Stimulated activated naive CD8-positive, alpha-beta T cell treated with anti-CD3 and anti-CD28 coated beads, Interleukin-15, Interleukin-2, amounts not matched to agents 100 U/mL and 50 U/mL, for 24 hours (primary cell): ENCODE measurements at regions not wholly inside any gene's neighbourhood (a gene's known extent, or its start where the extent isn't known, plus 50 kb on each side); places are given as distances from the start of the nearest gene placed in this dataset.

Source experiments
- ATAC-seq: fragments of 150-1000 bp; cut with Tn5 transposase; one replicate; pipeline ENCODE4 v1.10.0; 2021
- DNase-seq: peaks from one replicate; pipeline ENCODE4 v3.0.0; 2021

- DNase-seq (no peak), ATAC-seq (no peak)
Measured at GRCh38 chr9:113785334-113785733, 90.8 kb upstream of the ZNF618 start.

DNA sequence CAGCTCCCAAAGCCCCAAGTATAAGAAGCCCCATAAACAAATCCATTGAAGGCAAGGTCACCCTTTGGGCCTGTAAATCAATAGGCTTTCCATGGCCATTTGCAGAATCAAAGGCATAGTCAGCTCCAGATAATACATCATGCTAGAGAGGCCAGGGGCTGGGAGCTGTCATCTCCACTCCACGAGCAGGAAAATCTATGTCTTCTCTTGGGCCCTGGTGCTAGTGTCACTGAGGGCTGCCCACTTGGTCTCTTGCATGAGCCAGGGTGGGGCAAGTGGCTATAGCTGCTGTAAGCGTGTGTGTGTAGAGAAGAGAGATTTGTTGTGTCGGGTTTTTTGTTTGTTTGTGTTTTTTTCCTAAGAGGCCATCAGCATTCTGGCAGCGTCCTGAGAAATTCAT, 90.0 kb upstream of the ZNF618 start:
- DNase-seq, result no peak
- no peak for ATAC-seq

GRCh38 chr9:113787871-113788270, 88.2 kb upstream of the ZNF618 start:
- ATAC-seq, result no peak

GRCh38 chr9:113788616-113789330, 87.3 kb upstream of the ZNF618 start:
- ATAC-seq (no peak), DNase-seq (no peak)

More at GRCh38 chr9:113787871-113788270, 88.2 kb upstream of the ZNF618 start:
- DNase-seq, result no peak

GRCh38 chr9:113790093-113790492, 86.0 kb upstream of the ZNF618 start:
- ATAC-seq (no peak), DNase-seq (no peak)

- no peak for ATAC-seq
- DNase-seq, result no peak
Measured at GRCh38 chr9:113793558-113793957, 82.6 kb upstream of the ZNF618 start.

DNA sequence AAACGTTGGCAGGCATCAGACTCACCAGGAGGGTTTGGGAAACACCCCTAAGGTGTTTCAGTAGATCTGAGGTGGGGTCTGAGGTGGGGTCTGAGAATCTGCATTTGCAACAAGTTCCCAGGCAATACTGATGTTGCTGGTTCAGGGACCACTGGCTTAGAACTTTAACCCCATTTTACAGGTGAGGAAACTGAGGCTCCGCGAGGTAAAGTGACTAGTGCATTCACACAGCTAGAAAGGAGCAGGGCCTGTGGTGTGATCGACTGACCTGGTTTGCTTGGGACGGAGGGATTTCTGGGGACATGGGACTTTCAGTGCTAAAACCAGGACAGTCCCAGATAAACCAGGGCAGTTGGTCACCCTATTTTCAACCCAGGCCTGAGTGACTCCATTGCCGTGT, 81.4 kb upstream of the ZNF618 start:
- no peak for DNase-seq
- ATAC-seq, result no peak

- DNase-seq, result no peak
- ATAC-seq, result no peak
Measured at GRCh38 chr9:113795811-113796392, 80.2 kb upstream of the ZNF618 start.

DNA sequence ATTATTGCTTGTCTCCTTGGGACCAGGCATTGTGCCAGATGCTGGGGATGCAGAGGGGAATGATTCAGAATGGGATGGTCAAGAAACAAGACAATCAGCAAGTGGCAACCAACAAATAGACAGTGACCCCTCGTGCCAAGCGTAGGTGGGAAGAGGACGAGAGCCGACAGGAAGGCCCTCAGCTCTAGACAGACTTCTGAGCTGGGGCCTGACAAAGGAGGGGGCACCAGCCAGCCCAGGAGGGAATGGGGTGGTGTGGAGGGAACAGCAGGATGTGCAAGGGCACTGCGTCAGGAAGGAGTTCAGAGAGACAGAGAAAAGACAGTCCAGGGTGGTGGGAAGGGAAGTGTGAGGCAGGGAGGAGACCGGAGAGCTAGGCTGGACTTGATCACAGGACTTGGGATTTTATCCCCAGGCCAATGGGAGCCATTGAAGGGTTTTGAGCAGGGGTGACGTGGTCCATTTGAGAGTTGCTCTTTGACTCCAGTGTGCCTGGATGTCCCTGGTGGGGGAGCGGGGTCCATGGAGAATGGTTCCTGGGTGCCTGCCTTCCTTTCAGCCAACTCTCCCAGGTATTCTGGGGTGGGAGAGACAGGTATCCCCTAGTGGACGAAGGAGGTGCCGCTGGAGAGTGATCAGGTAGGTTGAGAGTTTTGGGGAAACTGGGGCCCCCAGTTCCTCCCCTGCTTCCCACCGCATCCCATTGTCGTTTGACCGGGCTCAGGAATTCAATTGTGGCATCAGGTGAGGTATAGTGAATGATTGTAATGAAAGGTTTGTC, 79.3 kb upstream of the ZNF618 start:
- DNase-seq (no peak), ATAC-seq (no peak)

DNA sequence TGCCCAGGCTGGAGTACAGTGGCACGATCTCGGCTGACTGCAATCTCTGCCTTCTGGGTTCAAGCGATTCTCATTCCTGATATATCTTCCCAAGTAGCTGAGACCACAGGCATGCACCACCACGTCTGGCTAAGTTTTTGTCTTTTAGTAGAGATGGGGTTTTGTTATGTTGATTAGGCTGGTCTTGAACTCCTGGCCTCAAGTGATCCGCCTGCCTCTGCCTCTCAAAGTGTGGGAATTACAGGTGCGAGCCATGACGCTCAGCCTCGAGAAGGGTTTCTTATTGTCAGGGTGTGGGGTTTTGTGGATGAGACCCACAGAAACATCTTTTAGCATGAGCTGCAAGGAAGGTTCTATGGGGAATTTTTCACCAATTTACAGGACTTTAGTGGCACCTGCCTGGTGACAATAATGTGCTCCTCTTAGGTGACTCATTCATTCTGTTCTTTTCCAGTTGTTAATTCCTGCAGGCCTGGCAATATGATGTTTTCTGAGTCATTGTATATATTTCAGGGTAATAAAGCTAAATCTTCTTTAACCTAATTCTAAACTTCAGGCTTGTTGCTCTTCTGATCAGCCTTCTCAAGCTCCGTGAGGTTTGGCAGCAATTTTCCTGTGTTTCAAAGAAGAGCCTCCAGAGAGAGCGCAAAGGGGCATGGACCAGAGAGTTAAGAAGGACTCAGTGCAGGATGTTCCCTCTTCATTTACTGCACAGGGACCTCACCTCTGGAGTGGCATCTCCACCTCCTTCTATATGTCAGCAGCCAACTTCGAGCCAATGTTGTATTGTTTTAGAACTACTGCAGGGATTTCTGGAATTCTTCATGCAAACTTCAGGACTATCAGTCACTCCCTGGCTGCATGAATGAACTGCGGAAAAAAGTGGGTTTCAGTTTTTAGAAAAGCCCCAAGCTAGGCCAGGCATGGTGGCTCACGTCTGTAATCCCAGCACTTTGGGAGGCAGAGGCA, 77.8 kb upstream of the ZNF618 start:
- ATAC-seq, result no peak

DNA sequence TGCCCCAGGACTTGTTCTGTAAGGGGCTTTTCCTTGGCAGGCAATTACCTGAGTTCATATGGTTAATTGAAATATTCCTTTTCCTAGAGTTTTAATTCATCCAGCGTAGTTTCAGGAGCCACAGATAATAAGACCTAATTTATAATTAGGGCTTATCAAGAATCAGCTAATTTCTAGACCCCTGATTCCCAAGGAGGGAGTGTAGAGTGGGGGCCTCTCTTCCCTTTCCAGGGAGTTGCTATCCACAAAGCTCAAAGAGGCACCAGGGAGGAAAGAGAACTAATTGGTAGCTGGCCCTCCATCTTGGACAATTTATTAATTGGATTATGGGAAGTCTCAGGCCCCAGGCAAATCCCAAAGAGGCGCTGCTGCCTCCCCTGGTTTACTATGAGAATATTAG, 75.8 kb upstream of the ZNF618 start:
- no peak for DNase-seq
- no peak for ATAC-seq

More for the DNA sequence above, 77.8 kb upstream of the ZNF618 start:
- no peak for DNase-seq

DNA sequence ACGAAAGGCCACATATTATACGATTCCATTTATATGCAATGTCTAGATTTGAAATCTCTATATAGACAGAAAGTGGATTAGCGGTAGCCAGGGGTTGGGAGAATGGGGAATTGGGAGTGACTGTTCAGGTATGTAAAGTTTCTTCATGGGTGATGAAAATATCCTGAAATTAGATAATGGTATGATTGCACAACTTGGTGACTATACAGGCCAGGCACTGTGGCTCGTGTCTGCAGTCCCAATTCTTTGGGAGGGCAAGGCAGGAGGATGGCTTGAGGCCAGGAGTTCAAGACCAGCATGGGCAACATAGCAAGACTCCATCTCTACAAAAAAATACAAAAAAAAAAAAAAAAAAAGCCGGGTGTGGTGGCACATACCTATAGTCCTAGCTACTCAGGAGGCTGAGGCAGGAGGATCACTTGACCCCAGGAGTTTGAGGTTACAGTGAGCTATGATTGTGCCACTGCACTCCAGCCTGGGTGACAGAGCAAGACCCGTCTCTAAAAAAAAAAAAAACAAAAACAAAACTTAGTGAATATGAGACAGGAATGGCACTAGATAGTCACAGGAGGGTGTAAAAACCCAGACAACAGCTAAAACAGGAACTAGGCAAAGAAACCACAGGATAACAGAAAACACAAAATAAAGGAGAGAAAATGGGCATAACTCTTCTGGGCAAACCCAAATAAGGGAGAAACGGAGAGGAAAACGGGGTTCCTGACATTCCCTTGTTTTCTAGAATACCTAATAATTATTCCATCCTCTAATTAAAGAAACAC, 72.1 kb upstream of the ZNF618 start:
- DNase-seq, result no peak
- no peak for ATAC-seq

DNA sequence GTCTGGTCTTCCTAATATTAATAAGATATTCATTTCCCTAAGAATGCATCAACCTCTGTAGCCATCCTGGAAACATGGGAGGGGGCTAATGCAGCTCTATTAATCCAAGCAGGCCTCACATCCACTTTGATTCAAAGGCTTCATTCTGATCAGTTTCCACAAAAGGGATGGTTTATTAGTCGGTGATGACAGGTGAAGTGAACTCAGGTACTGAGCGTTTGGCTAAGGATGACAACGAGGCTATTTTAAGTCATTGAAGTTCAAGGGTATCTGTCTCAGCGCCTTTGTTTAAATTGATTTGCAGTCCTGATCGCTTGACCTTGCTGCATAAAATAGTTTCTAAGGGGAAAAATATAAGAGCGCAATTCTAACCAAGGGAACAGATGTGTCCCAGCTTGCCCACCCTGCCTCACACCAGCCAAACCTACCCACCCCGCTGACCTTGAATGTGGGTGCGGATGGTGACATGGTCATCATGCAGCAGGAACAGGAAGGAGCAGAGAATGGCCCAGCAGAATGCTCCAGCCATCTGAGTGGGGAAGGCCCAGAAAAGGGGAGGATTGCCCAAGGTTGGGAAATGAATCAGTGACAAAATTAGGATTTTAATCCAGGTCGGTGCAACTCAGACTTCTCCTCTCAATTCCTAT, 70.5 kb upstream of the ZNF618 start:
- ATAC-seq, result no peak
- DNase-seq, result no peak

DNA sequence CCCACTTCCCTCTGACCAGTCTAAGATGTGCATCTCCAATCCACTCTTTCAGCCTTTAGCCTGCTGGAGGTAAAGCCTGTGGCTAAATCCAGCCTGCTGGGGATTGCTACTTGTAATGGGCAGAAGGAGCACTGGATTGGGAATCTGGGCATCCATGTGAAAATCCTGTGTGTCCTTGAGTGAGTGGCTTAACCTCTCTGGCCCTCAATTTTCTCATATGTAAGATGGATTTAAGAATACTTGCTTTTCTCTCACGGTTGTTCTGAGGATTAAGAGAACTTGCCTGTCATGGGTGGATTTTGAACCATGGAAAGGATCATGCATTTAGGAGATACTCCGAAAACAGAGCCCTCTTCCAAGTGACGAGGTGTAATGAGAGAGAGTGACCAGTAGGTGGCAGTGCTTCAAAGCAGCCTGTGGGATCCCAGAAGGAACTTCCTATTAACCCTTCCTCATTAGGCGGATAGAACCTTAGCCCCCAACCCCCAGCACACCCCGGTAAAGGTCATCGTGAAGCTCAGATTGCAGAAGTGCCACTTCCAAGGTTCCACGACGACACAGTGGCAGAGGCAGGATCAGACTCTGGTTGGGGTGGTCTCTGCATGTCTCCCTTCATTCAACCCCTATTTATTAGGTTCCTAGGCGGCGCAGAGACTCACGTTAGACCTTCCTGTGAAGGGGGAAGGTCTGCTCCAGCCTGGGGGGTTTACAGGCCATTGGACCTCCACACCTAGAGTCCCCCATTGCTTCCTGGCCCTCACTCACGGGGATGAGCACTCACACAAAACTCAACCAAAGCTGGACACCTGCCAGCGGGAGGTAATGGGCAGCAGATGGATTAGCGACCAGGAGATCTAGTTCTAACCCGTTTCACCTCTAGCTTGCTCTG, 68.7 kb upstream of the ZNF618 start:
- DNase-seq, result peak; percentile 30
- no peak for ATAC-seq

DNA sequence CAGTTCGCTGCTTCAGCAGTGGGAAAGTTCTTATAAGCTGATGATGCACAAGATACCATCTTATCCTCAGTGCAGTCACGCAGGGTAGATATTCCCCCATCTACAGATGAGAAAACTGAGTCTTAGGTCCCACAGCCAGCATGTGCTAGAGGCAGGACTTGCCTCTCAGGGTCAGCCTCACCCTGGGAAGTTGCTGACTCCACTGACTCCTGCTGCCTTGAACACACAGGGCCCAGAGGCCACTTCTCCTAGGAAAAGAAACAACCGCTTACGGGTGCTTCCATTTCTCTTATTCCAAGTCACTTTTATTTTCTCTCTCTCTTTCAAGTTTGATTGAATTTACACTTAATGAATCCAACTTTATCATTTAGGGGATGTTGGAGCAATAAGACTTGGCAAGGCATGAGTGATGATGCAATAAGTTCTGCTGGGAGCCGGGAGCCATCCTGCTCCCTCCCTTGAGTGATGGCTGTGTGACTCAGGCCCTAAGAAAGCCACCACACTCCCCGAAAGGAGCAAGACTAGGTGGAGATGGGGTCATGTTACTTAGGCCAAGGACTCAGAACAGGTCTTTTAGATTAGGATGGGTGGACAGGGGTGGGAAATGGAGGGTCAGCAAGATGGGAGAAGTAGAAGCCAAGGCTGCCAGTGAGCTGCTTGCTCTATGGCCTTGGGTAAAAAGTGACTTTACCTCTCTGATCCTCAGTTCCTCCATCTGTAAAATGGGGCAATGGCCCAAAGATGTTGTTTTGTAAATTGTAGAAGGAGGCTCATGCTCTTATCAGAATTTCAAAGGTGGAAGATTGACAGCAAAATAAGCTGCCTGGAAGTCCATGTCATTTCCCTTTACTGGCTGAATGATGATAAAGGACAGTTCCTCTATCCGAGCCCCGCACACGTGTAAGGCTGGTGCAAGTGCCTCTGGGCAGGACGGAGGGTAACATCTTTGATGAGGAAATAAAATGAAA, 67.4 kb upstream of the ZNF618 start:
- DNase-seq, result no peak
- ATAC-seq, result no peak

DNA sequence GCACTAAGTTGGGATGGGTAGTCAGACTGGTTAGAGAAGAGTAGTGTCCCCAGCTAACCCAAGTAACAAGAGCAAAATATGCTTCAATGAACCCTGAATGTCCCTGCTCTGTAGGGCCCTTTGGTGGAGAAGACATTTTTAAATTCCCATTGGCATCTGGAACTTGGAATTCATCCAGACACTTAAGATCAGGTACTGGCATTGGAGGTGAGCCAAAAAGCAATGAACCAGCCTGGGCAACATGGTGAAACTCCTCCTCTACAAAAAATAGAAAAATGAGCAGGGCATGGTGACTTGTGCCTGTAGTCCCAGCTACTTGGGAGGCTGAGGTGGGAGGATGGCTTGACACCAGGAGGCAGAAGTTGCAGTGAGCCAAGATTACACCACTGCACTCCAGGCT, 58.9 kb upstream of the ZNF618 start:
- DNase-seq, result no peak
- ATAC-seq, result no peak

DNA sequence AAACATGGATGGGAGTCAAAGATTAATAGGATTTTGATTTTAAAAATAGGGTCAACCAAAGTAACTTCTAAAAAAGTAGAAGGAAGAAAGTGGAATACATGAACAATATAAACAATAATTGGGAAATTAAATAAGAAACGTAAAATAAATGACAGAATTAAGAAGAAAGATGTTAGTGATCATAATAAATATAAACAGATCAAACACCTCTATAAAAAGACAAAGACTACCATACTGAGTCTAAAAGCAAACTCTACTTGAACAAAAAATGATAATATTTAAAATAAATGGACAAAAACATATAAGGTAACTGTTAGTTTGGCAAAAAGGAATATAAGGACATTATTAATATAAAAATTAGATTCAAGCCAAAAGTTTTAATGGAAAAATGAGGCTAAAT, 57.7 kb upstream of the ZNF618 start:
- no peak for DNase-seq
- ATAC-seq, result no peak

DNA sequence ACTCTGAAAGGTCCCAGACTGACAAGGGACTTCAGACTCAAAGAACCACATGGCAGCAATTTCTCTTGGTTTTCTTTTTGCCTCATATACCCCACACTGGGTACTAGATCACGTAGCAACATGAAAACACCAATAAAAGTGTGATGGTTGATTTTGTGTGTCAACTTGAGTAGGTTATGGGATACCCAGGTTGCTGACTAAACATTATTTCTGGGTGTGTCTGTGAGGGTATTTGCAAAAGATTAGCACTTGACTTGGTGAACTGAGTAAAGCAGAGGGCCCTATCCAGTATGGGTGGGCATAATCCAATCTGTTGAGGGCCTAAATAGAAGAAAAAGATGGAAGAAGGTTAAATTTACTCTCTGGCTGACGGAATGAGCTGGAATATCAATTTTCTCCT, 53.8 kb upstream of the ZNF618 start:
- ATAC-seq, result no peak
- DNase-seq, result no peak

DNA sequence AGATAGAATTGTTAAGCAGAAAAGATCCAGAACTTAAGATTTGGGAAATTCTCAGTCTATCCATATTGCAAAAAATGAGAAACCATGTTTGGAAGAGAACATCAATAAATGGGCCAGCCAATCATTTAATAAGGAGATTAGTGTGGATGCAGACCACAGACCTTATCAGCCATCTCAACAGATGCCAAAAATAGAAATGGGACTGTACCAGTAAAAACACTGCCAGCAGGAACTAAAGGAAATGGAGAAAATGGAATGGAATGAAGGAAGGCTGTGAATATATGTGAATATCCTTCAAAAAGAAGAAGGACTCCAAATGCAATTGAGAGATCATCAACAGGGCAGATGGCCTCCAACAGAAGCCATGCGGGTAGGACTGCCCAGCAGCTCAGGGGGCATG, 52.7 kb upstream of the ZNF618 start:
- DNase-seq (no peak), ATAC-seq (no peak)
